GM23338 (cell line): ENCODE measurements at regions not wholly inside any gene's neighbourhood (a gene's known extent, or its start where the extent isn't known, plus 50 kb on each side); places are given as distances from the start of the nearest gene placed in this dataset.

ENCODE experiments used
- CREB1 ChIP-seq: fragments of 250-450 bp; sonication (Bioruptor Pico); IDR thresholded peaks from 2 replicates; pipeline ENCODE4 v1.5.0; 2020; ENCODE audit warnings: low read depth, mild to moderate bottlenecking, moderate library complexity
- CTCF ChIP-seq, 2 experiments: fragments of 200-600 bp in 1 of 2; sonication (generic) in 1 of 2; conservative IDR thresholded peaks; 2 replicates each; pipeline versions ENCODE4 v1.5.1 to v1.6.1; 2016 to 2017; ENCODE audit warnings: antibody characterized with exemption in 2 of 2, low read depth in 2 of 2, mild to moderate bottlenecking in 2 of 2, moderate library complexity in 1 of 2
- EZH2 ChIP-seq: fragments of 200-600 bp; sonication (generic); IDR thresholded peaks from one replicate; pipeline ENCODE4 v1.8.0; 2017; ENCODE audit warnings: antibody characterized with exemption, mild to moderate bottlenecking, low read depth; ENCODE audit not compliant: unreplicated experiment
- EZH2phosphoT487 ChIP-seq: fragments of 200-600 bp; sonication (generic); IDR thresholded peaks from one replicate; pipeline ENCODE4 v1.8.1; 2018; ENCODE audit warnings: antibody characterized with exemption; ENCODE audit not compliant: unreplicated experiment
- POLR2AphosphoS5 ChIP-seq: IDR thresholded peaks from 2 replicates; pipeline ENCODE4 v1.6.1; 2016; ENCODE audit warnings: antibody characterized with exemption, low read depth
- STAT1 ChIP-seq: IDR thresholded peaks from one replicate; pipeline ENCODE4 v1.6.1; 2016; ENCODE audit warnings: antibody characterized with exemption; ENCODE audit not compliant: unreplicated experiment
- ZNF331 ChIP-seq: fragments of 250-450 bp; sonication (Bioruptor Pico); IDR thresholded peaks from 2 replicates; pipeline ENCODE4 v1.5.0; 2020; ENCODE audit warnings: low read depth, mild to moderate bottlenecking, moderate library complexity
- TF ChIP-seq, protein P1 (sequence below): IDR thresholded peaks from one replicate; pipeline ENCODE4 v1.6.1; 2018; ENCODE audit warnings: antibody characterized with exemption; ENCODE audit not compliant: unreplicated experiment

DNA sequence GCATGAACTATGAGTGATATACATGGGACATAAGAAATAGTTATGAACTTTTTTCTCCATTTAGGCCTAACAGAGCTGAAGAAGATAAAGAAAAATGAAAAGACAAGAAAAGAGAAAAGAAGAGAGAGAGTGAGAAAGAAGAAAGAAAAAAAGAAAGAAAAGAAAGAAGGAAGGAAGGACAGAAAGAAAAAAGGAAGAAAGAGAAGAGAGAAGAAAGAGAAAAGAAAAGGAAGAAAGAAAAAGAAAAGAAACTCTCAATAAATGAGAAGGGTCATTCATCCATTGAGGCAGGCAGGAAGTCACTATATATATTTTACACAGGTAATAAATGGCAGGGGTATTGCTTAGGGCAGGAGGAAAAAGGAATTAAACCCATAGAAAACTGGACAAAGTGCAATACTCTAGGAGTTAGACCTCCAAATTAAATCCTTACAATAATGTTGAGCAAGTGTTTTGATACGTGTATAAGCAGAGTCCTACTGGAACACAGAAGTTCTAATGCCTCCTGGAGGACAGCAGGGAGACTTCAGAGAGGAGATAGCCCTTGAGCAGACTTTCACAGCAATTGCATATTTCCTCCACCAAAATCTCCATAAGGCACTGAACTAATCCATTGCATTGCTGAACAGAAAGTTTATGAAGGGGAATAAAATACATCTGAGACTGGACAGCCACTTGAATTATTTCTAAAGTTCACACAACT is 86.4 kb upstream of the TENT5A start:
- TF ChIP-seq CTCF (conservative IDR thresholded peaks at IDR 0.05; ENCODE audit: low read depth in 2 of 2) = peak; percentile 28 to 40; a peak in 2 of 4 replicates
- no peak for TF ChIP-seq CREB1 (CRISPR knock-in tag)
- TF ChIP-seq, protein P1, sequence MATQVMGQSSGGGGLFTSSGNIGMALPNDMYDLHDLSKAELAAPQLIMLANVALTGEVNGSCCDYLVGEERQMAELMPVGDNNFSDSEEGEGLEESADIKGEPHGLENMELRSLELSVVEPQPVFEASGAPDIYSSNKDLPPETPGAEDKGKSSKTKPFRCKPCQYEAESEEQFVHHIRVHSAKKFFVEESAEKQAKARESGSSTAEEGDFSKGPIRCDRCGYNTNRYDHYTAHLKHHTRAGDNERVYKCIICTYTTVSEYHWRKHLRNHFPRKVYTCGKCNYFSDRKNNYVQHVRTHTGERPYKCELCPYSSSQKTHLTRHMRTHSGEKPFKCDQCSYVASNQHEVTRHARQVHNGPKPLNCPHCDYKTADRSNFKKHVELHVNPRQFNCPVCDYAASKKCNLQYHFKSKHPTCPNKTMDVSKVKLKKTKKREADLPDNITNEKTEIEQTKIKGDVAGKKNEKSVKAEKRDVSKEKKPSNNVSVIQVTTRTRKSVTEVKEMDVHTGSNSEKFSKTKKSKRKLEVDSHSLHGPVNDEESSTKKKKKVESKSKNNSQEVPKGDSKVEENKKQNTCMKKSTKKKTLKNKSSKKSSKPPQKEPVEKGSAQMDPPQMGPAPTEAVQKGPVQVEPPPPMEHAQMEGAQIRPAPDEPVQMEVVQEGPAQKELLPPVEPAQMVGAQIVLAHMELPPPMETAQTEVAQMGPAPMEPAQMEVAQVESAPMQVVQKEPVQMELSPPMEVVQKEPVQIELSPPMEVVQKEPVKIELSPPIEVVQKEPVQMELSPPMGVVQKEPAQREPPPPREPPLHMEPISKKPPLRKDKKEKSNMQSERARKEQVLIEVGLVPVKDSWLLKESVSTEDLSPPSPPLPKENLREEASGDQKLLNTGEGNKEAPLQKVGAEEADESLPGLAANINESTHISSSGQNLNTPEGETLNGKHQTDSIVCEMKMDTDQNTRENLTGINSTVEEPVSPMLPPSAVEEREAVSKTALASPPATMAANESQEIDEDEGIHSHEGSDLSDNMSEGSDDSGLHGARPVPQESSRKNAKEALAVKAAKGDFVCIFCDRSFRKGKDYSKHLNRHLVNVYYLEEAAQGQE = no peak
- TF ChIP-seq POLR2AphosphoS5 = no peak
- TF ChIP-seq EZH2 = no peak
- TF ChIP-seq ZNF331 (CRISPR knock-in tag) = no peak
- TF ChIP-seq EZH2phosphoT487 = no peak
- no peak for TF ChIP-seq STAT1
